ENCODE measurements at regions not wholly inside any gene's neighbourhood (a gene's known extent, or its start where the extent isn't known, plus 50 kb on each side); places are given as distances from the start of the nearest gene placed in this dataset.
A peak's percentile ranks its signal among the peaks of the same experiment; 100 is the strongest.

- DNase-seq (no peak), ATAC-seq (peak; percentile 50 to 56)
- intact Hi-C loops (cut with DNase I): loop anchor here in 1 of 2 donors (10.0 kb wide), 1 partner anchor 138 kb away; no protein-coding TSS in a partner anchor
Measured at GRCh38 chr4:13833171-13833804, 205.8 kb upstream of the BOD1L1 start.

DNA sequence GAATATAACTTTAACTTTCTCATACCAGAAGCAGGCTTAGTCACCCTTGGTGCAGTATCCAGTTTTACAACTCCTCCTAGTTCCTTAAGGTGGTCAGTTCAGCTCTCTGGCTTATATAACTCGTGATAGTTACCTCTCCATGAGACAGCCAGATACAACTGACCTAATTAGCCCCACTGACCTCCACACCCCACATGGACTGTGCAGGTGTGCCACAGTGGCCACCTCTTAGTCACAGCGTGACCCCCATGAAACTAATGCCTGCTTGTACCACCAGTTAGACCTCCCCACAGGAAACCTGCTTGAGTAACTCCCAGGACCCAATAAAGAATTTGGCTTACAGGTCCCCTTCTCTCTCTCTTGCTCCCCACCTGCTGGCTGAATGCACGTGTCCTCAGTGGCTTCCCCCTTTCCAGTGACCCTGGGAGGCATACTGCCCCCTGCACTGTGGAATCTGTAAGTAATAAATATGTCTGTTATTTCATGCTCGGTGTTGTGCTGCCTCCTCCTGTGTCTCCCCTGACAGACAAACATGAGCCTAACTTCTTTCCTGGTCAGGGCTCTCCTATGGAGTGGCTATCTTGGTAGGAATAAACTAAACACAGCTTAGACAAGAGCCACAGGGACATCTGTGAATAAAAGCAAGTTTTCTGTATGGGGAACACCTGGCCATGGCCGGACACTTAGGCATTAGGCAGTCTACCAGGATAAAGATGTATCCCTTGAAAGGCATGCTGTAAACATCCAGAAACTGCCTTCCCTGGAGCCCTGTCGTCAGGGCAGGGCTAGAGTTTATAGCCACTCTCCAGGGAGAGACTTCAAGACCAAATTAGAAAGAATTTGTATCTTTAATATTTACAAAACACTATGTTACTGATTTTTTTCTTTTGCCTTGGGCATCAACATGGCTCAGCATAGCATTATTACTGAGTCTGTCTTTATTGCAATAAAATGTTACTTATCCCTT, 209.7 kb upstream of the BOD1L1 start:
- ATAC-seq: peak in 1 of 2 donors; percentile 44
- no peak for DNase-seq
- intact Hi-C loops (cut with DNase I): loop anchor here in 1 of 2 donors (5.0 to 10.0 kb wide), 2 partner anchors 142 to 180 kb away; no protein-coding TSS in a partner anchor

DNA sequence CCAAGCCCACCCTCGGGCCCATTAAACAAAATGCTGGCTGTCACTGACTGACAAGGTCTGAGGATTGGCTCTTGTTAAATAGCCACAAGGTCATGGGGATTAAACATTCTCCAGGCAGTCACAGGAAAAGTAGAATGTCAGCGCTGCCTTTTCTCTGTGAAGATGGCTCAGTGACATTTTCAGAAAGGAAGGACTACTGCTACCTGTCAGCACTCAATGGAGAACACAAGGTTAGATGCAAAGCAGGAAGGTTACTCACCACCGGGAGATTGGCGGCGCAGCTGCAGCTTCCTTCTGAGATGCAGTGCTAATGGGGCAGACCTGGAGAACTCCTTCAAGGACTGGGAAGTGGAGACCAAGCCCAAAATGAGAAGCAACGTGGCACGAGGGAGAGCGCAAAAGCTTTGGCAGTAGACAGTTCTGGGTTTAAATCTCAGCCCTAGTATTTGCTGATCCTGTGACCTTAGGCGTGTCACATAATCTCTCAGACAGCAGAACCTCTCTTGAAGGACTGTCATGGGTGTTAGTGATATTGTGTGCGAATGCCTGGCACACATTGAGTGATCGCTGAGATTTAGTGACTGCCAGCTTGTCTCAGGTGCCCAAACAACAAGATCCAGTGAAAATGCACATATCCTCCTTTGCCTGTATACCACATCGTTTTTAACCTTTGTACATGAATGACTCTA, 213.1 kb upstream of the BOD1L1 start:
- peak; percentile 41 to 87 for ATAC-seq
- DNase-seq: no peak
- intact Hi-C loops (cut with DNase I): no loop called here

DNA sequence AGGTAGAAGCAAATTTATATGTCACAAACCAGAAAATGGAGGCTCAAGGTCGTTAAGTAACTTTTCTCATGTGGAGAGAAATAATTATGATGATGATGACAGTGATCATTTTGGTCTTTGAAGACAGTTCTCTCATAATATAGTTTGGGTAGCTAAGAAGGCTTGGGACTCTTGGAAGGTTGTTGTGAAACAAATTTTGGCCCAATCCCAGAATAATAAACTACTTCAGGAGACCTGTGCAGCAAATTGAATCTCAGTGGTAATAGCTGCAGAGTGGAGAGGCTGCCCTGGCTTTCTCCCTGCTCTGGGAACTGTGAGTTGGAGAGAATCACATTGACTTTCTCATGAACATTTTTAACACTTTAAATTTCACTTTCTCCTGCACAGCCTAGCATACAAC, 217.2 kb upstream of the BOD1L1 start:
- ATAC-seq (no peak), DNase-seq (no peak)
- intact Hi-C loops (cut with DNase I): no loop called here

DNA sequence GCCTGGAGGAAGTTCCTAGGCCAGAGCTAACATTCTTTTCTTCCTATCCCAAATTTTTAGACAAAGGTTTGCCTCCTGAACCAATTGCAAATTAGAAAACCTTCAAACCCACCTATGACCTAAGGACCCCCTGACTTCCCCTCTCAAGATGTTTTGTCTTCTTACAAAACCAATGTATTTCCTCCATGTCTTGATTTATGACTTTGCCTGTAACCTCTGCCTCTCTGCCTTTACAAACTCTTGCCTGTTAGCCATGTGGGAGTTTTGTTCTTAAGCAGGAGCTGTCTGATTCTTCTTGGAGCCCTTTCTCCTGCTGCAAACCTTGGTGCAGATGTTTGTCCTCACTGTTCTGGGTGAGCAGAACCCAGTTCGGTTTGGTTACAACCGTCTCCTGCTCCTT, 222.3 kb upstream of the BOD1L1 start:
- intact Hi-C loops (cut with DNase I): loop anchor here in 1 of 2 donors (10.0 kb wide), 1 partner anchor 195 kb away; no protein-coding TSS in a partner anchor
- DNase-seq (no peak), ATAC-seq (no peak)

DNA sequence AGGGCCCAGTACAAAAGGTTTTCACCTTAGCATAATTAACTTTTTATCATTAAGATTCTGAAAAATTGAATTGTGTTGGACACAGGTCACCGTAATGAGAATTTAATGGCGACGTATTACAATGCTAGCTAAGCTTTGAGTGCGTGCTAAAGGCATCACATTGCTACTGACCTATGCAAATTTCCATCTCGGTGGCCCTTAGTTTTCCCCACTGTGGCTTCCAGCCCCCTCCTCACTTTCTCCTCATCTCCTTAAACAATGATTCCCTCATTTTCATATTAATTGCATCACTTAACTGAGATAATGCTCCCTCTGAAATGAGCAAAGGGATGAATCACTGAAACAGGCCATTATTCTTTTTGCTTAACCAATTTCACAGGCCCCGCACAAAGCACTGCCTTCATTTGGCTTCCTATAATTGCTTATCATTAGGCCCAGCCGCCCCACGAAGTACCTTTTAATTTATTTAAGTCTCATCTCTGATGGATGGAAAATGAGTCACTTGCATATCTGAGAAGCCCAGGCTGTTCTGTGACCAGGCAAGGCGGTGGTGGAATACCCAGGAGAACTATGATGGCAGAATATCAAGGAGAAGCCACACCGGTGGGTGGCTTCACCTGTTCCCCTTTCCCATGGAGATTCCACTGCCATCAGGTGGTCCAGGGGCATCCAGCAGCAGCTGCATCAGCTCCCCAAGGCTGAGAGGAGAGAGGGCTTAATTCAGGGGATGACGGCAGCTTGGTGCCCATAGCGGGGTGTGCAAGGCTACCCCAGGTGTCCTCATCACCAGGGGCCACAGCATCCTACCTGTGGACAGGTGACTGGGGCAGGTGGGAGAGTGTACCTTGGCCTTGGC, 223.8 kb upstream of the BOD1L1 start:
- intact Hi-C loops (cut with DNase I): loop anchor here in 1 of 2 donors (10.0 kb wide), 1 partner anchor 197 kb away; no protein-coding TSS in a partner anchor
- DNase-seq (no peak), ATAC-seq (no peak)

GRCh38 chr4:13852411-13852810, 224.9 kb upstream of the BOD1L1 start:
- DNase-seq (no peak), ATAC-seq (no peak)
- intact Hi-C loops (cut with DNase I): loop anchor here in 1 of 2 donors (10.0 kb wide), 1 partner anchor 198 kb away; no protein-coding TSS in a partner anchor

DNA sequence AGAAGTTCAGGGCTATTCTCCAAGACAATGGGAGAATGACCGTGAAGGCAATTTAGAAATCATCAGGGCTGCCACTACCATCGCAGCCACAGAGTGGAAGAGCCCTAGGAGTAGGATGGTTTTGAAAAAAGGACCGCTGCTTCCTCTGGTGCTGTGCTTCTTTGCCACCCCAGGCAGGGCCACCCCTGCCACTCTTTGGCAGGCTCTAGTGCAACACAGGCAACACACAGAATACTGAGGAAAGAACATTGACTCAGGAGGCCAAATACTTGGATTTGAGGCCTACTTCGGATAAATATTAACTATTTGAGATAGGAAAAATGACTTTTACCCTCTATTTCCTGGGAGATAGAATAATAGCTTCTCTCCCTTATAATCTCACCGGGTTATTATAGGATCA, 228.9 kb upstream of the BOD1L1 start:
- ATAC-seq (no peak), DNase-seq (no peak)
- intact Hi-C loops (cut with DNase I): loop anchor here in 1 of 2 donors (10.0 kb wide), 1 partner anchor 202 kb away; no protein-coding TSS in a partner anchor

- intact Hi-C loops (cut with DNase I): loop anchor here in 1 of 2 donors (10.0 kb wide), 1 partner anchor 203 kb away; no protein-coding TSS in a partner anchor
- ATAC-seq (no peak), DNase-seq (no peak)
Measured at GRCh38 chr4:13857397-13857796, 229.9 kb upstream of the BOD1L1 start.

GRCh38 chr4:13857800-13858199, 230.3 kb upstream of the BOD1L1 start:
- ATAC-seq (no peak), DNase-seq (no peak)
- intact Hi-C loops (cut with DNase I): loop anchor here in 1 of 2 donors (10.0 kb wide), 1 partner anchor 203 kb away; no protein-coding TSS in a partner anchor

DNA sequence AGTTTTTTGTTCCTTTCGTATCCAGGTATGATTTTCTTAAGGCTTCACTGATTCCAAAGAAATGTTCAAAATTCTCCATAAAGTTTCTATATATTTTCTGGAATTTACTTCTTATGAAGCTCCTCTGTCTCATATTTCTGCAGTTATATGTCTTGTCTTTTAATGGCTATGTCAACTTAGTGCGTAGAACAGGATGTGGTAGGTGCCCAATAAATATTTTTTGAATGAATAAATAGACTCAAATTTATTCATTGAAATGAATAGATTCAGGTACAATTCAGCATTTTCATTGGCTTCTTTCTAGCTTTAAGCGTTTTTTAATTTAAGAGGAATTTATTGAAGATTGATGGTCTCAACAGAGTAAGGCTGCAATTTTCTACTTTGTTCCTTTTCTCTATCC, 231.9 kb upstream of the BOD1L1 start:
- ATAC-seq: no peak
- intact Hi-C loops (cut with DNase I): loop anchor here in 1 of 2 donors (10.0 kb wide), 1 partner anchor 205 kb away; no protein-coding TSS in a partner anchor
- DNase-seq: no peak

GRCh38 chr4:13860126-13860525, 232.6 kb upstream of the BOD1L1 start:
- ATAC-seq: no peak
- intact Hi-C loops (cut with DNase I): no loop called here

GRCh38 chr4:13865871-13866669, 238.5 kb upstream of the BOD1L1 start:
- ATAC-seq: no peak
- intact Hi-C loops (cut with DNase I): no loop called here

More at GRCh38 chr4:13860126-13860525, 232.6 kb upstream of the BOD1L1 start:
- DNase-seq: no peak

GRCh38 chr4:13866881-13867280, 239.4 kb upstream of the BOD1L1 start:
- intact Hi-C loops (cut with DNase I): no loop called here
- DNase-seq (no peak), ATAC-seq (no peak)

More at GRCh38 chr4:13865871-13866669, 238.5 kb upstream of the BOD1L1 start:
- DNase-seq: no peak

GRCh38 chr4:13872155-13872554, 244.6 kb upstream of the BOD1L1 start:
- no peak for DNase-seq
- intact Hi-C loops (cut with DNase I): no loop called here
- no peak for ATAC-seq

DNA sequence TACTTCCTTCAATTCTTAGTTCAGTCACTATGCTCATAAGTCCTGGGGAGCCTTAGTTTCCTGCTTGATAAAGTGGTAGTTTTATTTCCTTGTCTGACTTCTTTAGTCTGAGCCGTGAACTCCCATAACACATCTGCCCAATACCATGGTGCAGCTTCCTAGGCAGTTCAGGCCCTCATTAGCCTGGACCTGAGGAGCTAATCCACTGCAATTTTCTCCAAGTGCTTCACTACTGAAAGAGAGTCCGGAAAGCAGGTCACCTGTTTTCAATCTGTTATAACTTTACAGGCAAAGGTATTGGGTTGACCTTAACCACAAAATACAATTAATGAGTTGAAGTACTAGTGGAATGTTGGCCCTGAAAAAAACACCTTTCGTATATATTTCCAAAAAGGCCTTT, 245.4 kb upstream of the BOD1L1 start:
- intact Hi-C loops (cut with DNase I): no loop called here
- no peak for DNase-seq
- ATAC-seq: no peak

- DNase-seq (no peak), ATAC-seq (no peak)
- intact Hi-C loops (cut with DNase I): no loop called here
Measured at GRCh38 chr4:13875181-13875580, 247.7 kb upstream of the BOD1L1 start.

All from left cardiac atrium (tissue), 4 donors.